ENCODE measurements at regions not wholly inside any gene's neighbourhood (a gene's known extent, or its start where the extent isn't known, plus 50 kb on each side); places are given as distances from the start of the nearest gene placed in this dataset.

GRCh38 chr4:145248502-145248901 lies 68.1 kb upstream of the OTUD4 start:
- no peaks in the 10 kb centered on the region for H3K36me3 ChIP-seq (ENCODE audit: insufficient read depth, low read length)
- H3K9me2 ChIP-seq (replicated peaks; ENCODE audit: insufficient read depth, low read length): no peaks in the 10 kb centered on the region
- no peaks in the 10 kb centered on the region for H4K20me1 ChIP-seq (ENCODE audit: insufficient read depth, low read depth, low read length)
- no peak overlapping the region for H3K27ac ChIP-seq (ENCODE audit: low read length)
- no peaks in the 10 kb centered on the region for H3K9me3 ChIP-seq (ENCODE audit: low read length)
- no peaks in the 10 kb centered on the region for H3K4me1 ChIP-seq (ENCODE audit: low read length)
- no peaks in the 10 kb centered on the region for H3K27me3 ChIP-seq (ENCODE audit: low read length)
- no peak overlapping the region for H2AFZ ChIP-seq (ENCODE audit: low read length)
- no peak overlapping the region for H3K4me2 ChIP-seq (ENCODE audit: low read depth, low read length, poor library complexity, severe bottlenecking)
- H3K79me2 ChIP-seq (ENCODE audit: low read length): no peaks in the 10 kb centered on the region
- H3K4me3 ChIP-seq (ENCODE audit: low read length): no peak overlapping the region
- DNase-seq: no peak
- no peak overlapping the region for H3K9ac ChIP-seq (ENCODE audit: low read length)

GRCh38 chr4:145234091-145234706 lies 53.8 kb upstream of the OTUD4 start:
- Histone ChIP-seq H3K79me2 (ENCODE audit: low read length) (no peaks in the 10 kb centered on the region), H3K36me3 (ENCODE audit: insufficient read depth, low read length) (no peaks in the 10 kb centered on the region), H3K9me3 (ENCODE audit: low read length) (no peaks in the 10 kb centered on the region), H3K27ac (ENCODE audit: low read length) (no peak overlapping the region), H3K4me1 (ENCODE audit: low read length) (no peaks in the 10 kb centered on the region), H4K20me1 (ENCODE audit: insufficient read depth, low read depth, low read length) (no peaks in the 10 kb centered on the region), H3K4me2 (ENCODE audit: low read depth, low read length, poor library complexity, severe bottlenecking) (no peak overlapping the region), H3K4me3 (ENCODE audit: low read length) (no peak overlapping the region), H3K27me3 (ENCODE audit: low read length) (no peaks in the 10 kb centered on the region), H2AFZ (ENCODE audit: low read length) (no peak overlapping the region), H3K9me2 (replicated peaks; ENCODE audit: insufficient read depth, low read length) (no peaks in the 10 kb centered on the region), H3K9ac (ENCODE audit: low read length) (no peak overlapping the region)
- peak; percentile 91 for DNase-seq

- Histone ChIP-seq H3K79me2 (ENCODE audit: low read length) (no peaks in the 10 kb centered on the region), H3K9me2 (replicated peaks; ENCODE audit: insufficient read depth, low read length) (no peaks in the 10 kb centered on the region), H3K4me3 (ENCODE audit: low read length) (no peak overlapping the region), H3K27ac (ENCODE audit: low read length) (no peak overlapping the region), H3K27me3 (ENCODE audit: low read length) (no peaks in the 10 kb centered on the region), H4K20me1 (ENCODE audit: insufficient read depth, low read depth, low read length) (no peaks in the 10 kb centered on the region), H3K9me3 (ENCODE audit: low read length) (no peaks in the 10 kb centered on the region), H3K4me2 (ENCODE audit: low read depth, low read length, poor library complexity, severe bottlenecking) (no peak overlapping the region), H3K9ac (ENCODE audit: low read length) (no peak overlapping the region), H2AFZ (ENCODE audit: low read length) (no peak overlapping the region), H3K36me3 (ENCODE audit: insufficient read depth, low read length) (no peaks in the 10 kb centered on the region), H3K4me1 (ENCODE audit: low read length) (no peaks in the 10 kb centered on the region)
- no peak for DNase-seq
Measured at GRCh38 chr4:145231906-145232700, 51.7 kb upstream of the OTUD4 start.

DNA sequence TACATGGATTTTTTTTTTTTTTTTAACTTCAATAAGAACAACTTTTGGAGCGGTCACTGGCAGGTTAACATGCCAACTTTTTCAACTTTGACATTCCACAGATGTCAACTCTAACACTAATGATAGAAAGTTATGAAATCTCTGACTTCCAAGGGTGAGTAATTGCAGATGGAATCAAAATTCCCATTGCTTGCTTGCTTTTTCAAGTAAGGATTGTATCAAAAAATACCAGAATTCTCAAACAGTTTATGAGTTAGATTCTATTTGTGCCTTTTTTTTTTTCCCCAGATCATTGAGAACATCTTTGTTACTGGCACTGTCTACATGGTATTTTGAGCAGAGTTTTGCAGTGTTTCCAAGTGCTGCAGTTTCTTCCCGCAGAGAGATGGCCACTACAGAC lies 50.3 kb upstream of the OTUD4 start:
- DNase-seq: no peak
- H3K79me2 ChIP-seq (ENCODE audit: low read length): no peaks in the 10 kb centered on the region
- no peak overlapping the region for H2AFZ ChIP-seq (ENCODE audit: low read length)
- H3K36me3 ChIP-seq (ENCODE audit: insufficient read depth, low read length): no peaks in the 10 kb centered on the region
- no peak overlapping the region for H3K9ac ChIP-seq (ENCODE audit: low read length)
- no peak overlapping the region for H3K4me3 ChIP-seq (ENCODE audit: low read length)
- H4K20me1 ChIP-seq (ENCODE audit: insufficient read depth, low read depth, low read length): no peaks in the 10 kb centered on the region
- no peaks in the 10 kb centered on the region for H3K4me1 ChIP-seq (ENCODE audit: low read length)
- H3K27me3 ChIP-seq (ENCODE audit: low read length): no peaks in the 10 kb centered on the region
- H3K27ac ChIP-seq (ENCODE audit: low read length): no peak overlapping the region
- no peak overlapping the region for H3K4me2 ChIP-seq (ENCODE audit: low read depth, low read length, poor library complexity, severe bottlenecking)
- H3K9me2 ChIP-seq (replicated peaks; ENCODE audit: insufficient read depth, low read length): no peaks in the 10 kb centered on the region
- H3K9me3 ChIP-seq (ENCODE audit: low read length): no peaks in the 10 kb centered on the region

All from Karpas-422 (cell line).